HG03354 (cell line): ENCODE measurements at regions not wholly inside any gene's neighbourhood (a gene's known extent, or its start where the extent isn't known, plus 50 kb on each side); places are given as distances from the start of the nearest gene placed in this dataset.

Source experiments
- ATAC-seq: cut with Tn5 transposase; IDR thresholded peaks from one replicate; pipeline ENCODE4 v1.9.1; 2021; ENCODE audit warnings: mild to moderate bottlenecking; ENCODE audit not compliant: unreplicated experiment, poor library complexity, severe bottlenecking

DNA sequence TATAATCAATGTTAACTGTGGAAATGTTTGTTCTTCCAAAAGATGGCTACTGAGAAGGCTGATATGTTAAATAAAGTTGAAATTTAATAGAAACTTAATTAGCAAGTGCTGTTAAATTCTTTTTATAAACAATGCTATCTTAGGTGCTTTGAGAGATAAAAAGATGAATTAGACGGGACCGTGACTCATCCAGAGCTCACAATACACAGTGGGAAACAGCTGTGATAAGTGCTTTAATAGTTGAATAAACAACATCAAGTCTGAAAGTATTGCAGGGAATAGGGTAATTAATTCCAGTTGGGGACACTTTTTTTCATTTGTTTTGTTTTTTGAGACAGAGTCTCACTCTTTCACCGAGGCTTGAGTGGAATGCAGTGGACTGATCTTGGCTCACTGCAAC, 85.5 kb upstream of the DTNA start:
- ATAC-seq, result no peak

DNA sequence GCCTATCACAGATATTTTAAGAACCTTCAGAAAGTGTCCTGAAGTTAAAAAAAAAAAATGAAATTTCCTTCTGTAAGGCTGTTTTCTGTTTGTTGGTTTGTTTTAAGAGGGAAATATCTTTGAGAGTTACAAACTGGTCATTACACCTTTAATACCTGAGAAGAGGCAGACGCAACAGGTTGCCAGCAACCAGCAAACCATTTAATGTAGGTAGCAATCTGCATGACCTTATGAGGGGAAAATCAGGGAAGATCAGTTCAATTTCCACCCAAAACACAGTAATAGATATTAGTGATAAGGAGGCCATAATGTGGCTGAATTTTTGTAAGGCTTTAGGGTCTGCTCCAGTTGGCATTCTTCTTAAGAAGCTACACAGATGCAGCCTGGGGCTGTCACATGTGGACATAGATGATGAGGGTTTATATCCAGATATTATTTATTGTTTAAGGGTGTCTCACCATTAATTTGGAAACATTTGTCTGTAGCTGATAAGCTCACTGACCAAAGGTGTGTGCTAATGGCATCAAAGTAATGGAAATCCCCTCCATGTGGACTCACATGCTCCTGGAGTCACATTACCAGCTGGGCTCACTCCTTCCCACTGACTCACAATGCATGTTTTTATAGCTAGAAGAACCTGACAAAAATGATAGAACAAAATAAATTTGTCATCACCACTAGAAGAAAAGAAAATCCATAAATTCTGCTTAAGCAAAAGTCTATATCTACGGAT, 83.5 kb upstream of the DTNA start:
- ATAC-seq, result no peak

- ATAC-seq, result no peak
These were observed 82.8 kb upstream of the DTNA start for GRCh38 chr18:34627137-34627920.

- ATAC-seq, result no peak
These were observed 78.8 kb upstream of the DTNA start for GRCh38 chr18:34631093-34631966.

GRCh38 chr18:34632321-34632720, 77.8 kb upstream of the DTNA start:
- no peak for ATAC-seq

DNA sequence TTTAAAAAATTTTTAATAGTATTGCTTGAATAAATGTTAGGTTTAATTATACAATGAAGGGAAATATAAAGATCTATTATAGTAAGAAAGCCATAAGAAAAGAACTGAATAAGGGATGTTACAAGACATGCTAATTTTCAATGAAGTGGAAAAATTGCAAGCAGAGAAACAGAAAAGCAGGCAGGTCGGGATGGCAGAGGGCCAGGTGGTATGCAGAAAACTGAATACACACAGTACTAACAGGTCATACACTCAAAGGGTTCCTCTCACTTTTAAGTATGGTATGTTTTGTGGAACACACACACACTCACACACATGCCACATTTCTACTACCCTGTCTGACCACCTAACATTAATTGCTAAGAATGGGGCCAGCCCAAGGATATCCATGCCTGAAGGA, 76.7 kb upstream of the DTNA start:
- ATAC-seq, result no peak

DNA sequence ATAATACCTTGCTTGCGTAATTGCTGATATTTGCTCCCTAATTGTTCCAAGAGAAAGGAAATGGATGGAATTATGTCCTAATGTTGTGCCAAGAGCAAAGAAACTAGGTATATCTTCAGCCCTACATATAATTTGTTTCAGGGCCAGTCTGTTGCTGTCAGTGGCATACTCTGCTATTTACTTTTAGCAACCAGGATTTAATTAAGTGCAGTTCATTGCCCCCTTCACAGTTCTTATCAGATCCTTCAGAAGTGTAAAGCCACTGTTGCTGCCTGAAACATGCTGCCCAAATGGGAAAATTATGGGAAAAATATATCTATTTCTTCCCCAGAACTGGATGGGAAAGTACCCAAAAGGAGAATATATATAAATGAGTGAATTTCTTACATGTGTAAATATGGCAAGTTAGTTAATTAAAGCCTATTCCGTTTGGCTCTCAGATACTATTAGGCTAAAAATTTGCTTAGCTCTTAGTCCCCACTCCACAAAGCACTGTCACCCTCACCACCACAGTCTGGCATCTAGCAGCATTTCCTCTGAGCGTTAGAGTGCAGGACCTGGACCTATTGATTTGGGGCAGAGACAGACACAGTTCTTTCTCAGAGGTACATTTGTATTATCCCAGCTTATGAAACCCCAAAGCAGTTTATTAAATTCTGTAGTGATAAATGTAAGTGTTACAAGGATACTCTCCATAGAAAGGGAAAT, 72.8 kb upstream of the DTNA start:
- ATAC-seq, result no peak

- no peak for ATAC-seq
These were observed 70.4 kb upstream of the DTNA start for GRCh38 chr18:34639687-34640086.

DNA sequence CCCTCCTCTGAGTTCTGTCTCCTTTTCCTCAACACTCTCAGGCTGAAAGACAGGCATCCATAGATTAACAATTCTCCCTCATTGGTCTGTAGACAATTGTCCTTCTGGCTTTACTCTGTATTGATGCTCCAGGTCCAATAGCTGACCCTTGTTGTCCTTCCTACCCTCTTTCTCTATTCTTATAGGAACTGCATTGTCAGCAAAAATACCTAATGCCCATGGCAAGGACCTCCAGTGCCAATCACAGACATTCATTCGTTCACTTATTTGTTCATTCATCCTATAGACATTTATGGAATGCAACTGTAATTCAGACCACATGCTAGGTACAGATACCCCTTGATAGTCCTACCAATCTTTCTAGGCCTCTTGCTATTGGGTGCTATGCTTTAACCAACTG, 69.8 kb upstream of the DTNA start:
- ATAC-seq, result no peak

GRCh38 chr18:34643989-34644388, 66.1 kb upstream of the DTNA start:
- ATAC-seq, result no peak

GRCh38 chr18:34647251-34647650, 62.8 kb upstream of the DTNA start:
- ATAC-seq, result peak; percentile 79

- ATAC-seq, result no peak
These were observed 61.7 kb upstream of the DTNA start for GRCh38 chr18:34648269-34648985.

DNA sequence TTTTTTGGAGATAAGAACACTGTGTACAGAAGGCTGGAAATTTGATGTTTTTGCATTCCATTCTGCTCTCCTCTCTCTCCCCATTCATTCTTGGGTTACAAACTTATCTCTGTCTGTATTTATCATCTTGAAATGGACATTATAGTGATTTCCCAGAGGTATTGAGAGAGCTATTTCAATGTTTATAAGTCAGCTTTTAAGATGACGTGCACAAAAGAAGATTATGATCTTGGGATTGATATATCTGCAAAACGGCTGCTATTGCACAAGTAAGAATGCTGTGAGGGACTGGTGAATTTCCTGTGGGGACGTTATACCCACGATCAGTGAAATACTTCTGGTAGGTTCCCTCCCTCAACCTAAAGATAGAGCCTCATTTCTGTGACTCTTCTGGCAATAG, 61.0 kb upstream of the DTNA start:
- no peak for ATAC-seq

DNA sequence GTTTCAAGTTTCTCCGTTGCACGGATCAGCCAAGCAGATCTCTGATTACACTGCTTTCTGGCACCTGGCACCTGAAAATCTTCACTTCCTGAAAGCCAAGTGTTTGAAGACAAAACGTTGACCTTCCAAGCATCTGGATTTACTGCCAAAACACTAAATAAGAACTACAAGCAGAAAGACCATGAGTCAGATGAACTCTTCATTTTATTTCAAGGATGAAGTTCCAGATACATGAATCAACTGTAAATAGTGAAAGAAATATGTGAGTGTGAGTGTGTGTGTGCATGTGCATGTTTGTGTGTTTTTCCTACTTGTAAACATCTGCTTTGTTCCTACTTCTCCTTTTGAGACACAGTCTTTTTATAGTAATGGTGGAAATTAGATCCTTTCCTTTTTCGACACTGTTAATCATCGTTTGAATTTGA, 60.0 kb upstream of the DTNA start:
- no peak for ATAC-seq

DNA sequence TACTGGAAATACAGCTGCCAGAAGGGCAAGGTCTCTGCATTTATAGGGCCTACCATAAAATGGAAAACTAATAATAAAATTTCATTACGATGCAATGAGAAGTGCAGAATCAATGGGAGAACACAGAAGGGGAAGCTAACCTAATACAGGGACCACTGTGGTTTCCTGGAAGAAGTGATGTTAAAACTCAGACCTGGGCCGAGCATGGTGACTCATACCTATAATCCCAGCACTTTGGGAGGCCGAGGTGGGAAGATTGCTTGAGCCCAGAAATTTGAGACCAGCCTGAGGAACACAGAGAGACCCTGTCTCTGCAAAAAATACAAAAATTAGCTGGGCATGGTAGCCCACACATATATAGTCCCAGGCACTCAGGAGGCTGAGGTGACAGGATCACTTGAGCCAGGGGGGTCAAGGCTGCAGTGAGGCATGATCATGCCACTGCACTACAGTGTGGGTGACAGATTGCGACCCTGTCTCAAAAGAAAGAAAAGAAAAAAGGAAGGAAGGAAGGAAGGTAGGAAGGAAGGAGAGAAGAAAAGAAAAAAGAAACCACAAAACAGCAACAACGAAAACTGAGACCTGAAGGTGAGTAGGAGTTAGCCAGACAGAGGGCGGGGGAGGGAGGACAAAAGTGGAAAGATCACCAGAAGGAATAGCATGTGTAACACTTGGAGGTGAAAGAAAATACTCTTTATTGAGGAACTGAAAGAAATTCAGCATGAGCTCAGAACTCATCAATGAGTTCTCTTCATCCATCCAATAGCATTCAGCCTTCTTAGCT, 58.3 kb upstream of the DTNA start:
- no peak for ATAC-seq

- ATAC-seq, result no peak
These were observed 55.0 kb upstream of the DTNA start for GRCh38 chr18:34655131-34655530.

GRCh38 chr18:34657860-34658500, 52.1 kb upstream of the DTNA start:
- no peak for ATAC-seq
